K562 (cell line): ENCODE measurements at regions not wholly inside any gene's neighbourhood (a gene's known extent, or its start where the extent isn't known, plus 50 kb on each side); places are given as distances from the start of the nearest gene placed in this dataset.

Experiments used
- ARID1B ChIP-seq: fragments of 450-650 bp; IDR thresholded peaks from 2 replicates; pipeline ENCODE4 v1.6.1; 2016; ENCODE audit warnings: antibody characterized with exemption, mild to moderate bottlenecking, inconsistent platforms
- CBFB ChIP-seq: sonication (generic); formaldehyde crosslinking; IDR thresholded peaks from 2 replicates; pipeline ENCODE4 v1.4.0; 2020; ENCODE audit warnings: mild to moderate bottlenecking, missing genetic modification reagents
- ERF ChIP-seq: fragments of 450-650 bp; formaldehyde crosslinking; IDR thresholded peaks from 2 replicates; pipeline ENCODE4 v1.4.0; 2020; ENCODE audit warnings: mild to moderate bottlenecking, mixed read lengths
- FOXM1 ChIP-seq, 2 experiments: fragments of 450-650 bp in 1 of 2; sonication (generic) in 1 of 2; formaldehyde crosslinking in 1 of 2; IDR thresholded peaks; 2 replicates each; pipeline versions ENCODE4 v1.6.1 to v1.9.0; 2017 to 2022; ENCODE audit warnings: low read depth in 2 of 2, mild to moderate bottlenecking in 2 of 2, missing genetic modification reagents in 1 of 2, moderate library complexity in 1 of 2
- FUS ChIP-seq: fragments of 200-400 bp; formaldehyde crosslinking; optimal IDR thresholded peaks from 2 replicates; pipeline ENCODE3; 2017; ENCODE audit warnings: low read depth, low read length
- HDAC1 ChIP-seq, 2 experiments: fragments of 450-650 bp; IDR thresholded peaks; 2 replicates each; pipeline ENCODE4 v1.6.1; 2016 to 2017; ENCODE audit warnings: inconsistent platforms in 1 of 2, mild to moderate bottlenecking in 1 of 2, moderate library complexity in 1 of 2
- HNRNPLL ChIP-seq: fragments of 200-400 bp; formaldehyde crosslinking; IDR thresholded peaks from 2 replicates; pipeline ENCODE4 v1.6.1; 2017; ENCODE audit warnings: low read length, low read depth, mild to moderate bottlenecking; ENCODE audit not compliant: poor library complexity, severe bottlenecking
- KLF1 ChIP-seq: fragments of 450-650 bp; IDR thresholded peaks from 2 replicates; pipeline ENCODE4 v1.6.1; 2016; ENCODE audit warnings: missing genetic modification characterization, missing compliant biosample characterization
- KLF16 ChIP-seq: IDR thresholded peaks from 2 replicates; pipeline ENCODE4 v1.6.1; 2016; ENCODE audit warnings: antibody characterized with exemption
- KLF6 ChIP-seq: fragments of 250-450 bp; sonication (Bioruptor Pico); IDR thresholded peaks from 2 replicates; pipeline ENCODE4 v1.4.0; 2020; ENCODE audit warnings: mild to moderate bottlenecking, moderate library complexity, borderline replicate concordance
- MEF2A ChIP-seq: IDR thresholded peaks from 2 replicates; pipeline ENCODE4 v1.6.1; 2011; ENCODE audit warnings: low read depth, mild to moderate bottlenecking, low read length, moderate library complexity; ENCODE audit not compliant: control insufficient read depth
- MXI1 ChIP-seq: IDR thresholded peaks from 2 replicates; pipeline ENCODE4 v1.6.1; 2011; ENCODE audit warnings: low read depth, mild to moderate bottlenecking, improper control_type of control experiment, low read length
- PHTF2 ChIP-seq: fragments of 250-450 bp; sonication (Bioruptor Pico); IDR thresholded peaks from 2 replicates; pipeline ENCODE4 v1.5.0; 2021; ENCODE audit warnings: mild to moderate bottlenecking
- PML ChIP-seq: IDR thresholded peaks from 2 replicates; pipeline ENCODE4 v1.6.1; 2012; ENCODE audit warnings: low read length, inconsistent platforms
- PTRF ChIP-seq: fragments of 450-650 bp; IDR thresholded peaks from 2 replicates; pipeline ENCODE4 v1.6.1; 2016; ENCODE audit warnings: mild to moderate bottlenecking, missing genetic modification characterization, missing compliant biosample characterization
- RB1 ChIP-seq: fragments of 450-650 bp; IDR thresholded peaks from 2 replicates; pipeline ENCODE4 v1.6.1; 2017; ENCODE audit warnings: low read depth, mild to moderate bottlenecking
- RFX7 ChIP-seq: fragments of 250-450 bp; sonication (Bioruptor Pico); IDR thresholded peaks from 2 replicates; pipeline ENCODE4 v1.5.1; 2021; ENCODE audit warnings: mild to moderate bottlenecking
- TAL1 ChIP-seq: fragments of 450-650 bp; IDR thresholded peaks from 2 replicates; pipeline ENCODE4 v1.6.1; 2016; ENCODE audit warnings: mild to moderate bottlenecking
- ZNF121 ChIP-seq: sonication (generic); formaldehyde crosslinking; conservative IDR thresholded peaks from 2 replicates; pipeline ENCODE4 v1.8.0; 2022; ENCODE audit warnings: missing genetic modification reagents
- ZNF165 ChIP-seq: fragments of 250-450 bp; sonication (Bioruptor Pico); IDR thresholded peaks from 2 replicates; pipeline ENCODE4 v1.4.0; 2020; ENCODE audit warnings: borderline replicate concordance
- ZNF316 ChIP-seq: fragments of 450-650 bp; IDR thresholded peaks from 2 replicates; pipeline ENCODE4 v1.6.1; 2016
- TF ChIP-seq, protein P1 (sequence below): fragments of 250-450 bp; sonication (Bioruptor Pico); IDR thresholded peaks from 2 replicates; pipeline ENCODE4 v1.5.1; 2021; ENCODE audit warnings: mild to moderate bottlenecking
- TF ChIP-seq, protein P2 (sequence below), 2 experiments: IDR thresholded peaks in 1 of 2; conservative IDR thresholded peaks in 1 of 2; 2 replicates each; pipeline ENCODE4 v1.6.1; 2016; ENCODE audit warnings: low read depth in 2 of 2, mild to moderate bottlenecking in 1 of 2, missing compliant biosample characterization in 1 of 2, missing genetic modification characterization in 1 of 2, moderate library complexity in 1 of 2
- TF ChIP-seq, protein P3 (sequence below): IDR thresholded peaks from 2 replicates; pipeline ENCODE4 v1.6.1; 2011; ENCODE audit warnings: borderline replicate concordance, low read depth, mild to moderate bottlenecking, moderate library complexity, low read length; ENCODE audit not compliant: insufficient read depth, poor library complexity, severe bottlenecking
- TF ChIP-seq, protein P4 (sequence below): fragments of 250-450 bp; sonication (Bioruptor Pico); IDR thresholded peaks from 2 replicates; pipeline ENCODE4 v1.5.0; 2021

DNA sequence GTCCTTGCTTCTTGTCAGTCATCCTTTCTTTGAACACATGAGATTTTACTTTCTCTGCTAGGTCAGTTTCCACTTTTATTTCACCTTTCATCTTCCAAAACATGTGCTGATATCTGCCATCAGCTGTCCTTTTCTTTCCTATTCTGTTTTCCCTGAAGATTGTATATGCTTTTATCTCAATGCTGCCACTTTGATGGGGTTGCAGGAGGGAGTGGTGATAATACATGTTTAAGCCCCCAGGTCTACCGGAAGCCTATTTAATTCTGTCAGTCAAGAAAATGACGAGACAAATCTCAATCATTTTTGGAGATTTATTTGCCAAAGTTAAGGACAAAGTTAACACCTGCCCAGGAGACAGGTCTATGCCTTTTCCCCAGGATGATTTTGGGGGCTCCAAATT, 73.8 kb downstream of the MRPL32 start (continued):
- TF ChIP-seq, protein P1, sequence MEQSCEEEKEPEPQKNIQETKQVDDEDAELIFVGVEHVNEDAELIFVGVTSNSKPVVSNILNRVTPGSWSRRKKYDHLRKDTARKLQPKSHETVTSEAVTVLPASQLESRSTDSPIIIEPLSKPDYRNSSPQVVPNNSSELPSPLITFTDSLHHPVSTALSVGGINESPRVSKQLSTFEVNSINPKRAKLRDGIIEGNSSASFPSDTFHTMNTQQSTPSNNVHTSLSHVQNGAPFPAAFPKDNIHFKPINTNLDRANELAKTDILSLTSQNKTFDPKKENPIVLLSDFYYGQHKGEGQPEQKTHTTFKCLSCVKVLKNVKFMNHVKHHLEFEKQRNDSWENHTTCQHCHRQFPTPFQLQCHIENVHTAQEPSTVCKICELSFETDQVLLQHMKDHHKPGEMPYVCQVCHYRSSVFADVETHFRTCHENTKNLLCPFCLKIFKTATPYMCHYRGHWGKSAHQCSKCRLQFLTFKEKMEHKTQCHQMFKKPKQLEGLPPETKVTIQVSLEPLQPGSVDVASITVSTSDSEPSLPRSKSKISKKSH (CRISPR knock-in tag) = no peak
- TF ChIP-seq ZNF316 (no peak), MEF2A (no peak), PTRF (tag) (no peak), FUS (no peak), HDAC1 (IDR thresholded peaks at IDR 0.05) (no peak), MXI1 (no peak), PML (no peak), ARID1B (peak; percentile 70), KLF16 (no peak), ZNF121 (no peak), ZNF165 (CRISPR knock-in tag) (no peak), TAL1 (peak; percentile 58; the same call in 1 of the 2 replicates), PHTF2 (no peak), ERF (no peak), HNRNPLL (no peak), KLF6 (CRISPR knock-in tag) (no peak), FOXM1 (IDR thresholded peaks at IDR 0.05; ENCODE audit: low read depth) (no peak), FOXM1 (CRISPR knock-in tag; IDR thresholded peaks at IDR 0.05; ENCODE audit: low read depth) (no peak), KLF1 (tag) (no peak), CBFB (CRISPR knock-in tag) (no peak), RB1 (no peak), RFX7 (CRISPR knock-in tag) (no peak)
- TF ChIP-seq, protein P2, sequence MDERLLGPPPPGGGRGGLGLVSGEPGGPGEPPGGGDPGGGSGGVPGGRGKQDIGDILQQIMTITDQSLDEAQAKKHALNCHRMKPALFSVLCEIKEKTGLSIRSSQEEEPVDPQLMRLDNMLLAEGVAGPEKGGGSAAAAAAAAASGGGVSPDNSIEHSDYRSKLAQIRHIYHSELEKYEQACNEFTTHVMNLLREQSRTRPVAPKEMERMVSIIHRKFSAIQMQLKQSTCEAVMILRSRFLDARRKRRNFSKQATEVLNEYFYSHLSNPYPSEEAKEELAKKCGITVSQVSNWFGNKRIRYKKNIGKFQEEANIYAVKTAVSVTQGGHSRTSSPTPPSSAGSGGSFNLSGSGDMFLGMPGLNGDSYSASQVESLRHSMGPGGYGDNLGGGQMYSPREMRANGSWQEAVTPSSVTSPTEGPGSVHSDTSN (CRISPR knock-in tag; IDR thresholded peaks at IDR 0.05; ENCODE audit: low read depth) = no peak
- TF ChIP-seq, protein P2 (tag; conservative IDR thresholded peaks at IDR 0.05; ENCODE audit: low read depth) = no peak; the same call in 1 of the 2 replicates
- TF ChIP-seq, protein P3, sequence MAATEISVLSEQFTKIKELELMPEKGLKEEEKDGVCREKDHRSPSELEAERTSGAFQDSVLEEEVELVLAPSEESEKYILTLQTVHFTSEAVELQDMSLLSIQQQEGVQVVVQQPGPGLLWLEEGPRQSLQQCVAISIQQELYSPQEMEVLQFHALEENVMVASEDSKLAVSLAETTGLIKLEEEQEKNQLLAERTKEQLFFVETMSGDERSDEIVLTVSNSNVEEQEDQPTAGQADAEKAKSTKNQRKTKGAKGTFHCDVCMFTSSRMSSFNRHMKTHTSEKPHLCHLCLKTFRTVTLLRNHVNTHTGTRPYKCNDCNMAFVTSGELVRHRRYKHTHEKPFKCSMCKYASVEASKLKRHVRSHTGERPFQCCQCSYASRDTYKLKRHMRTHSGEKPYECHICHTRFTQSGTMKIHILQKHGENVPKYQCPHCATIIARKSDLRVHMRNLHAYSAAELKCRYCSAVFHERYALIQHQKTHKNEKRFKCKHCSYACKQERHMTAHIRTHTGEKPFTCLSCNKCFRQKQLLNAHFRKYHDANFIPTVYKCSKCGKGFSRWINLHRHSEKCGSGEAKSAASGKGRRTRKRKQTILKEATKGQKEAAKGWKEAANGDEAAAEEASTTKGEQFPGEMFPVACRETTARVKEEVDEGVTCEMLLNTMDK = no peak
- TF ChIP-seq, protein P4, sequence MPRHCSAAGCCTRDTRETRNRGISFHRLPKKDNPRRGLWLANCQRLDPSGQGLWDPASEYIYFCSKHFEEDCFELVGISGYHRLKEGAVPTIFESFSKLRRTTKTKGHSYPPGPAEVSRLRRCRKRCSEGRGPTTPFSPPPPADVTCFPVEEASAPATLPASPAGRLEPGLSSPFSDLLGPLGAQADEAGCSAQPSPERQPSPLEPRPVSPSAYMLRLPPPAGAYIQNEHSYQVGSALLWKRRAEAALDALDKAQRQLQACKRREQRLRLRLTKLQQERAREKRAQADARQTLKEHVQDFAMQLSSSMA (CRISPR knock-in tag) = no peak
